Neural crest cell (in vitro differentiated cells): ENCODE measurements at regions not wholly inside any gene's neighbourhood (a gene's known extent, or its start where the extent isn't known, plus 50 kb on each side); places are given as distances from the start of the nearest gene placed in this dataset.

ENCODE experiments used
- DNase-seq: peaks from one replicate; pipeline ENCODE4 v3.0.0; 2021; ENCODE audit warnings: low read depth, mixed read lengths, low spot score
- H3K27ac Mint-ChIP-seq: one replicate; pipeline ENCODE4 v1.8.0; 2021; ENCODE audit warnings: mild to moderate bottlenecking, mixed read lengths; ENCODE audit not compliant: unreplicated experiment
- H3K27me3 Mint-ChIP-seq: 2 replicates; pipeline ENCODE4 v1.8.0; 2021; ENCODE audit warnings: low read depth, mild to moderate bottlenecking, mixed read lengths
- H3K36me3 Mint-ChIP-seq: 2 replicates; pipeline ENCODE4 v1.8.0; 2021; ENCODE audit warnings: low read depth, mild to moderate bottlenecking, mixed read lengths
- H3K4me1 Mint-ChIP-seq: 2 replicates; pipeline ENCODE4 v1.8.0; 2021; ENCODE audit warnings: mixed read lengths
- H3K4me3 Mint-ChIP-seq: one replicate; pipeline ENCODE4 v1.8.0; 2021; ENCODE audit warnings: mild to moderate bottlenecking, mixed read lengths
- H3K9me3 Mint-ChIP-seq: 2 replicates; pipeline ENCODE4 v1.8.0; 2021; ENCODE audit warnings: mixed read lengths
- TF ChIP-seq, protein P1 (sequence below): fragments of 200-600 bp; sonication (generic); conservative IDR thresholded peaks from 2 replicates; pipeline ENCODE4 v1.5.0; 2021; ENCODE audit warnings: antibody characterized with exemption, mild to moderate bottlenecking

DNA sequence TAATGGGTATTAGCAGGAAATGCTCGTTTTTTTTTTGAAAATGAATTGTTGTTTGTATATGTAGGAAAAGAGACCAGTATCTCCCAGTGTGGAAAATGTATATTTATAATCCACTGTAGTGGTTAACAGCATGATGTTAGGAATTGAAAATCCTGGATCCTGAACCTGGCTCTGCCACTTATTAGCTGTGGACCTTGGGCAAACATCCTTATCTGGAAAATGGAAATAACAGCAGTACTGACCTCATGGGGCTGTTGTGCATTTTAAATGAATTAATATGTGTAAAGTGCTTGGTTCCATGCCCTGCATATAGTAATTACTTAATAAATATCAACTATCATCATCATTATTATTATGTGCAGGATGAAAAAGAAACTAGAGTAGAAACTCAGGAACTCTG is 251.3 kb downstream of the CDCA7 start:
- Mint-ChIP-seq H3K27me3 (no peaks in the 10 kb centered on the region), H3K4me3 (no peak overlapping the region), H3K36me3 (peaks cover 3% of the 10 kb centered on the region), H3K27ac (no peak overlapping the region), H3K9me3 (peaks cover 4% of the 10 kb centered on the region), H3K4me1 (peaks cover 25% of the 10 kb centered on the region)
- TF ChIP-seq, protein P1, sequence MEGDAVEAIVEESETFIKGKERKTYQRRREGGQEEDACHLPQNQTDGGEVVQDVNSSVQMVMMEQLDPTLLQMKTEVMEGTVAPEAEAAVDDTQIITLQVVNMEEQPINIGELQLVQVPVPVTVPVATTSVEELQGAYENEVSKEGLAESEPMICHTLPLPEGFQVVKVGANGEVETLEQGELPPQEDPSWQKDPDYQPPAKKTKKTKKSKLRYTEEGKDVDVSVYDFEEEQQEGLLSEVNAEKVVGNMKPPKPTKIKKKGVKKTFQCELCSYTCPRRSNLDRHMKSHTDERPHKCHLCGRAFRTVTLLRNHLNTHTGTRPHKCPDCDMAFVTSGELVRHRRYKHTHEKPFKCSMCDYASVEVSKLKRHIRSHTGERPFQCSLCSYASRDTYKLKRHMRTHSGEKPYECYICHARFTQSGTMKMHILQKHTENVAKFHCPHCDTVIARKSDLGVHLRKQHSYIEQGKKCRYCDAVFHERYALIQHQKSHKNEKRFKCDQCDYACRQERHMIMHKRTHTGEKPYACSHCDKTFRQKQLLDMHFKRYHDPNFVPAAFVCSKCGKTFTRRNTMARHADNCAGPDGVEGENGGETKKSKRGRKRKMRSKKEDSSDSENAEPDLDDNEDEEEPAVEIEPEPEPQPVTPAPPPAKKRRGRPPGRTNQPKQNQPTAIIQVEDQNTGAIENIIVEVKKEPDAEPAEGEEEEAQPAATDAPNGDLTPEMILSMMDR: no peak
- DNase-seq: no peak

DNA sequence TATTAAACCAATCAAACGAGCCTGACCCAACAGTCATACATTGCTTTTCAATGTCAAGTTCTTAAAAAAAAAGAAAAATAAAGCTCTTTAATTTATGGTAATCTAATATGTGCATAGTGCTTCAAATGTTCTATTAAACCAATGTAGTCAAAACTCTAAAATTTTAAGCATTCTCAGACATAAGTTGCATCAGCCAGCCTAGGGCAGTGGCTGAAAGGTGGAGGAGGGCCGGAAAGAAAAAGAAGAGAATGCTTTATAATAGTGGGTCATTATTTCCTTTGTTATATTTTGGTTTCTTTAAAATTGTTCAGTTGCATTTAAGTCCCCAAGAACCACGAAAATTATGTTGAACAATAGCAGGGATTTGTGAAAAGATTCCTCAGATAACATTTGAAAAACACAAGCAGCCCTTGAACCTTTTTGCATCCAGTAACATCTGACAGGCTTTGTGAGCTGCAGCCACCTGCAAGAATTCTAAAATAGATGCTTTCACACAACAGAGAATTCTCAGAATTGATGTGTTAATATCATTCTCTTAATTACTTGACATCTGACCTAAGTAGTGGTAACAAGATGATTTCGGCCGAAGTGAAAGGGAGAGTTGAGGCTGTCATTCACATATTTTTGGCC is 252.1 kb downstream of the CDCA7 start:
- Mint-ChIP-seq H3K36me3 (peaks cover 3% of the 10 kb centered on the region), H3K4me3 (no peak overlapping the region), H3K4me1 (peaks cover 25% of the 10 kb centered on the region), H3K9me3 (peaks cover 4% of the 10 kb centered on the region), H3K27ac (peak overlapping the region; percentile 46), H3K27me3 (no peaks in the 10 kb centered on the region)
- DNase-seq: no peak
- TF ChIP-seq, protein P1: no peak

DNA sequence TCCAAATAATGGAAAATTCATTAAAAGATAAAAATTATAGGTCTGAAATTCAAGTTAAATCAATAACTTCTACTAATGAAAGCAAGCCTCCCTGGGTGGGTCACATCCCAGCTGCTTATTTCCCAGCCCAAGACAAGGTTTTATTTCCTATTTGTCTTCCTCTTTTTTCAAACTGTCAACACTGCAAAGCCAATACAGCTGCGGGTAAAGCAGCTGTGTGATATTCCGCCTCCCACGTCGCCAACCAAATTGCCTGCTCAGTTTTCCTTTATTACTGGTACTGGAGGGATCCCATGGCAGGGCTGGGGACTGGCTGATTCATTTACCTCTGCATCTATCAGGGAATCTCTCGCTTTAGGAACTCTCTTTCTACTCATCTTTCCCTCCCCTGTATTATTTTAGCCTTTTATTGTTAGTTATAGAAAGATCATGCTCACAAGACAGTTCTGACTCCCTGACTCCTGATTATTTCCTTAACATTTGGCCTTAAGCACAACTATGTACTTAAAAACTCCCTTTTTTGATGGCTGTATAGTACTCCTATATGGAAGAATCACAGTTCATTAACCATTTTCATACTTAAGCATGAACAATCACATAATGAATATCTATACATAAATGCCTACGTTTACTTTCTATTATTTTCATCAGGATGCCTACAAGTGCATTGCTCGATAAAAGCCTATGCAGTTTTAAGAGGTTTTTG is 253.1 kb downstream of the CDCA7 start:
- Mint-ChIP-seq H3K27ac (no peak overlapping the region), H3K4me1 (peaks cover 32% of the 10 kb centered on the region), H3K9me3 (peaks cover 4% of the 10 kb centered on the region), H3K36me3 (peaks cover 3% of the 10 kb centered on the region), H3K4me3 (peak overlapping the region; percentile 68), H3K27me3 (no peaks in the 10 kb centered on the region)
- DNase-seq: no peak
- TF ChIP-seq, protein P1: no peak

DNA sequence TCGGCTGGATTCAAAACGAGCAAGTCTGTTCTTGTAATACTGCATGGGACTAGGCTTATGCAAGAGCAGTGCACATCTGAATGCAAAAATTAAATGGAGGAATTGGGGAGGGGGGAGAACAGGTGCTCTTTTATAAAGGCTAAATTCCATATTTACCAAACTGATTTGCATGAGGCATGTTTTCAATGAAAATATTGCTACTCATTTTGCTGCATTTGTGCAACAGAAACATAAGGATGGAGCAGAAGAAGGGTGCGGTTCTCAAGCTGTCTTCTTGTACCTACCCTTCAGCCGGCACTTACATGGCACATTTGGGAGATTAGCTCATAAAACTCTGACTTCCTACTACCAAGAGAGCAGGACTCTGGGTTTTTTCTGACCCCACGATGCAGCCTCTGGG is 256.4 kb downstream of the CDCA7 start:
- TF ChIP-seq, protein P1: no peak
- Mint-ChIP-seq H3K4me1 (peaks cover 30% of the 10 kb centered on the region), H3K27me3 (no peaks in the 10 kb centered on the region), H3K4me3 (no peak overlapping the region), H3K36me3 (no peaks in the 10 kb centered on the region), H3K9me3 (no peaks in the 10 kb centered on the region), H3K27ac (no peak overlapping the region)
- DNase-seq: no peak

DNA sequence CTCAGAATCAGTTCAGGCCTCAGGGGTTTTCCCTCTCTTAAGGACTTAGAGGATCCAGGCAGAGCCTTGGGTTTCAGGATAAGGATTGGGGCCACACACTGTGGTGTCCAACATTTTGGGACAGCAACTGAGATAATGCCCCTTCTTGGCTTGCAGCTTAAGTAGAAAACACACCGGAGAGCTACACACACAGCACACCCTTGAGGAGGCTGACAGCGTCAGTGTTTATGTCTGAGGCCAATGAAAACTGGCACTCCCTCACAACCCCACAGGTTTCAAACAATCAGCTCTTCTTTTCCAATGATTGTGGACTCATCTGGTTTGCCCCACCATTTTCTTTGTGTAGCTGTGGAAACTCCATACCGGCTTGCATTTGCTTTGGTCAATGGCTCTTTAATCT is 257.7 kb downstream of the CDCA7 start:
- Mint-ChIP-seq H3K4me3 (no peak overlapping the region), H3K27ac (no peak overlapping the region), H3K4me1 (peaks cover 19% of the 10 kb centered on the region), H3K9me3 (peaks cover 4% of the 10 kb centered on the region), H3K36me3 (no peaks in the 10 kb centered on the region), H3K27me3 (no peaks in the 10 kb centered on the region)
- DNase-seq: no peak
- TF ChIP-seq, protein P1: no peak
